ENCODE measurements at regions not wholly inside any gene's neighbourhood (a gene's known extent, or its start where the extent isn't known, plus 50 kb on each side); places are given as distances from the start of the nearest gene placed in this dataset.

- TF ChIP-seq ZBTB40 (IDR thresholded peaks at IDR 0.05), result no peak
- TF ChIP-seq ZBTB40 (CRISPR knock-in tag; IDR thresholded peaks at IDR 0.05), result no peak
- TF ChIP-seq CREM (IDR thresholded peaks at IDR 0.05), result 0 out of 2 replicates have a peak, but pooled peaks have one; percentile 42
- no peak for TF ChIP-seq CREM (CRISPR knock-in tag; IDR thresholded peaks at IDR 0.05)
Measured at GRCh38 chr7:17405786-17406185, 107.3 kb downstream of the AHR start (continued).

GRCh38 chr7:17406738-17407137, 108.3 kb downstream of the AHR start:
- in situ Hi-C loops (cut with HindIII; ENCODE audit: extremely low pct_ligation_motif_present, low pct_unique_long_range_greater_than_20kb) (no loop called here), intact Hi-C loops (cut with micrococcal nuclease; ENCODE audit: unreplicated experiment) (no loop called here)
- Histone ChIP-seq H3K4me1 (ENCODE audit: insufficient read depth, low read length) (peaks cover 51% of the 10 kb centered on the region), H3K9ac (ENCODE audit: insufficient read depth, low read depth, low read length) (no peak overlapping the region), H3K36me3 (replicated peaks in 1 of 2; ENCODE audit: control insufficient read depth in 1 of 2, insufficient read depth in 2 of 2, low read length in 2 of 2) (no peaks in the 10 kb centered on the region), H3K9me3 (ENCODE audit: low read length) (no peaks in the 10 kb centered on the region), H3K27me3 (ENCODE audit: control insufficient read depth in 1 of 2, insufficient read depth in 2 of 2, low read length in 2 of 2) (no peaks in the 10 kb centered on the region), H3K27ac (ENCODE audit: extremely low read length, insufficient read depth, low read length) (no peak overlapping the region), H2AFZ (ENCODE audit: low read length) (no peak overlapping the region), H3K4me2 (ENCODE audit: low read depth, low read length) (no peak overlapping the region), H3K79me2 (ENCODE audit: insufficient read depth, low read length) (no peaks in the 10 kb centered on the region), H4K20me1 (ENCODE audit: insufficient read depth, low read length) (no peaks in the 10 kb centered on the region), H3K4me3 (replicated peaks in 1 of 3; ENCODE audit: insufficient read depth in 1 of 3, low read depth in 2 of 3, low read length in 3 of 3) (no peak overlapping the region)
- CTCF ChIA-PET (ENCODE audit: low intra/inter-chr PET ratio, low total read pairs), result no interaction called here
- POLR2A ChIA-PET, result no interaction called here
- DNase-seq (ENCODE audit: low spot score), result no peak
- WGBS (ENCODE audit: low lambda C conversion rate), result 83% methylated on average over 3 of the region's 3 CpGs
- no peak for ATAC-seq
- no TSS peak for BruUV-seq (replicated peaks)
- FAIRE-seq, result no peak
- TF ChIP-seq ZNF101 (CRISPR knock-in tag; IDR thresholded peaks at IDR 0.05; ENCODE audit: borderline replicate concordance, low read depth) (no peak), ARID3A (IDR thresholded peaks at IDR 0.05; ENCODE audit: low read depth, low read length) (no peak), ZNF3 (CRISPR knock-in tag; IDR thresholded peaks at IDR 0.05) (no peak), NFYB (CRISPR knock-in tag; IDR thresholded peaks at IDR 0.05) (no peak), ZFP37 (CRISPR knock-in tag; IDR thresholded peaks at IDR 0.05; ENCODE audit: borderline replicate concordance) (no peak), POLR2G (IDR thresholded peaks at IDR 0.05; ENCODE audit: low read depth, low read length) (no peak), TRIM22 (IDR thresholded peaks at IDR 0.05) (no peak)

Data from HepG2 (cell line).